ENCODE measurements at regions not wholly inside any gene's neighbourhood (a gene's known extent, or its start where the extent isn't known, plus 50 kb on each side); places are given as distances from the start of the nearest gene placed in this dataset.
"Not testable (repeated sequence)": the region's sequence is repeated elsewhere in the genome, so short reads cannot be mapped to it uniquely, and the experiment has no call there.

- not testable (repeated sequence) for DNase-seq
Observed at GRCh38 chr4:115178687-115179086, 65.3 kb upstream of the NDST4 start.

- DNase-seq: no peak
Observed at GRCh38 chr4:115171220-115171619, 57.8 kb upstream of the NDST4 start.

GRCh38 chr4:115165503-115165902 is 52.1 kb upstream of the NDST4 start:
- DNase-seq: no peak

All from retina (tissue), 1 donor.